ENCODE measurements at regions not wholly inside any gene's neighbourhood (a gene's known extent, or its start where the extent isn't known, plus 50 kb on each side); places are given as distances from the start of the nearest gene placed in this dataset.
A peak's percentile ranks its signal among the peaks of the same experiment; 100 is the strongest.

GRCh38 chr6:6915219-6915618 is 192.5 kb upstream of the RREB1 start (continued):
- TF ChIP-seq, protein P1, sequence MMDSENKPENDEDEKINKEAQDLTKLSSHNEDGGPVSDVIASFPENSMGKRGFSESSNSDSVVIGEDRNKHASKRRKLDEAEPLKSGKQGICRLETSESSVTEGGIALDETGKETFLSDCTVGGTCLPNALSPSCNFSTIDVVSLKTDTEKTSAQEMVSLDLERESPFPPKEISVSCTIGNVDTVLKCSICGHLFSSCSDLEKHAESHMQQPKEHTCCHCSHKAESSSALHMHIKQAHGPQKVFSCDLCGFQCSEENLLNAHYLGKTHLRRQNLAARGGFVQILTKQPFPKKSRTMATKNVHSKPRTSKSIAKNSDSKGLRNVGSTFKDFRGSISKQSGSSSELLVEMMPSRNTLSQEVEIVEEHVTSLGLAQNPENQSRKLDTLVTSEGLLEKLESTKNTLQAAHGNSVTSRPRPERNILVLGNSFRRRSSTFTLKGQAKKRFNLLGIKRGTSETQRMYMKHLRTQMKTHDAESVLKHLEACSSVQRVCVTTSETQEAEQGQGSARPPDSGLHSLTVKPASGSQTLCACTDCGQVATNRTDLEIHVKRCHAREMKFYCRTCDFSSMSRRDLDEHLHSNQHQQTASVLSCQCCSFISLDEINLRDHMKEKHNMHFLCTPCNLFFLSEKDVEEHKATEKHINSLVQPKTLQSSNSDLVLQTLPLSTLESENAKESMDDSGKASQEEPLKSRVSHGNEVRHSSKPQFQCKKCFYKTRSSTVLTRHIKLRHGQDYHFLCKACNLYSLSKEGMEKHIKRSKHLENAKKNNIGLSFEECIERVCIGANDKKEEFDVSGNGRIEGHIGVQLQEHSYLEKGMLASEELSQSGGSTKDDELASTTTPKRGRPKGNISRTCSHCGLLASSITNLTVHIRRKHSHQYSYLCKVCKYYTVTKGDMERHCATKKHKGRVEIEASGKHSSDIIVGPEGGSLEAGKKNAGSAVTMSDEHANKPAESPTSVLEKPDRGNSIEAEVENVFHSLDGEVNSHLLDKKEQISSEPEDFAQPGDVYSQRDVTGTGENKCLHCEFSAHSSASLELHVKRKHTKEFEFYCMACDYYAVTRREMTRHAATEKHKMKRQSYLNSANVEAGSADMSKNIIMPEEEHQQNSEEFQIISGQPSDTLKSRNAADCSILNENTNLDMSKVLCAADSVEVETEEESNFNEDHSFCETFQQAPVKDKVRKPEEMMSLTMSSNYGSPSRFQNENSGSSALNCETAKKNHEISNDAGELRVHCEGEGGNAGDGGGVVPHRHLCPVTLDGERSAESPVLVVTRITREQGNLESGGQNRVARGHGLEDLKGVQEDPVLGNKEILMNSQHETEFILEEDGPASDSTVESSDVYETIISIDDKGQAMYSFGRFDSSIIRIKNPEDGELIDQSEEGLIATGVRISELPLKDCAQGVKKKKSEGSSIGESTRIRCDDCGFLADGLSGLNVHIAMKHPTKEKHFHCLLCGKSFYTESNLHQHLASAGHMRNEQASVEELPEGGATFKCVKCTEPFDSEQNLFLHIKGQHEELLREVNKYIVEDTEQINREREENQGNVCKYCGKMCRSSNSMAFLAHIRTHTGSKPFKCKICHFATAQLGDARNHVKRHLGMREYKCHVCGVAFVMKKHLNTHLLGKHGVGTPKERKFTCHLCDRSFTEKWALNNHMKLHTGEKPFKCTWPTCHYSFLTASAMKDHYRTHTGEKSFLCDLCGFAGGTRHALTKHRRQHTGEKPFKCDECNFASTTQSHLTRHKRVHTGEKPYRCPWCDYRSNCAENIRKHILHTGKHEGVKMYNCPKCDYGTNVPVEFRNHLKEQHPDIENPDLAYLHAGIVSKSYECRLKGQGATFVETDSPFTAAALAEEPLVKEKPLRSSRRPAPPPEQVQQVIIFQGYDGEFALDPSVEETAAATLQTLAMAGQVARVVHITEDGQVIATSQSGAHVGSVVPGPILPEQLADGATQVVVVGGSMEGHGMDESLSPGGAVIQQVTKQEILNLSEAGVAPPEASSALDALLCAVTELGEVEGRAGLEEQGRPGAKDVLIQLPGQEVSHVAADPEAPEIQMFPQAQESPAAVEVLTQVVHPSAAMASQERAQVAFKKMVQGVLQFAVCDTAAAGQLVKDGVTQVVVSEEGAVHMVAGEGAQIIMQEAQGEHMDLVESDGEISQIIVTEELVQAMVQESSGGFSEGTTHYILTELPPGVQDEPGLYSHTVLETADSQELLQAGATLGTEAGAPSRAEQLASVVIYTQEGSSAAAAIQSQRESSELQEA (IDR thresholded peaks at IDR 0.05; ENCODE audit: low read depth), result no peak
- TF ChIP-seq ZNF696 (CRISPR knock-in tag; conservative IDR thresholded peaks at IDR 0.05), result no peak
- no peak for TF ChIP-seq TRIM28 (IDR thresholded peaks at IDR 0.05)
- no peak for TF ChIP-seq HDAC3 (IDR thresholded peaks at IDR 0.05; ENCODE audit: borderline replicate concordance, partially characterized antibody)
- no peak for TF ChIP-seq POLR2AphosphoS2 (IDR thresholded peaks at IDR 0.05; ENCODE audit: low read length)
- no peak for TF ChIP-seq DNMT1 (IDR thresholded peaks at IDR 0.05)
- no peak for TF ChIP-seq DPF2 (IDR thresholded peaks at IDR 0.05)
- TF ChIP-seq NFYB (IDR thresholded peaks at IDR 0.05; ENCODE audit: extremely low read depth, insufficient read length), result no peak
- TF ChIP-seq MXI1 (IDR thresholded peaks at IDR 0.05; ENCODE audit: low read depth, low read length), result no peak
- TF ChIP-seq, protein P2, sequence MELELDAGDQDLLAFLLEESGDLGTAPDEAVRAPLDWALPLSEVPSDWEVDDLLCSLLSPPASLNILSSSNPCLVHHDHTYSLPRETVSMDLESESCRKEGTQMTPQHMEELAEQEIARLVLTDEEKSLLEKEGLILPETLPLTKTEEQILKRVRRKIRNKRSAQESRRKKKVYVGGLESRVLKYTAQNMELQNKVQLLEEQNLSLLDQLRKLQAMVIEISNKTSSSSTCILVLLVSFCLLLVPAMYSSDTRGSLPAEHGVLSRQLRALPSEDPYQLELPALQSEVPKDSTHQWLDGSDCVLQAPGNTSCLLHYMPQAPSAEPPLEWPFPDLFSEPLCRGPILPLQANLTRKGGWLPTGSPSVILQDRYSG (tag; conservative IDR thresholded peaks at IDR 0.05; ENCODE audit: low read depth), result no peak
- no peak for TF ChIP-seq ZNF668 (CRISPR knock-in tag; IDR thresholded peaks at IDR 0.05)
- no peak for TF ChIP-seq ZNF583 (CRISPR knock-in tag; IDR thresholded peaks at IDR 0.05)
- 0 out of 2 replicates have a peak, but pooled peaks have one; percentile 7 for TF ChIP-seq FOSL1 (tag; conservative IDR thresholded peaks at IDR 0.05)
- TF ChIP-seq SMARCA5 (IDR thresholded peaks at IDR 0.05), result no peak
- TF ChIP-seq SLC30A9 (CRISPR knock-in tag; IDR thresholded peaks at IDR 0.05), result no peak
- no peak for TF ChIP-seq BRD4 (IDR thresholded peaks at IDR 0.05)
- no peak for TF ChIP-seq CCAR2 (IDR thresholded peaks at IDR 0.05; ENCODE audit: low read depth, low read length)
- peak; percentile 82 for TF ChIP-seq RFX1 (IDR thresholded peaks at IDR 0.05)

Data from K562 (cell line).